HG03159 (cell line): ENCODE measurements at regions not wholly inside any gene's neighbourhood (a gene's known extent, or its start where the extent isn't known, plus 50 kb on each side); places are given as distances from the start of the nearest gene placed in this dataset.
"Not testable (repeated sequence)": the region's sequence is repeated elsewhere in the genome, so short reads cannot be mapped to it uniquely, and the experiment has no call there.

Experiments used
- ATAC-seq: cut with Tn5 transposase; IDR thresholded peaks from one replicate; pipeline ENCODE4 v1.9.1; 2021; ENCODE audit warnings: mild to moderate bottlenecking, moderate library complexity; ENCODE audit not compliant: unreplicated experiment

DNA sequence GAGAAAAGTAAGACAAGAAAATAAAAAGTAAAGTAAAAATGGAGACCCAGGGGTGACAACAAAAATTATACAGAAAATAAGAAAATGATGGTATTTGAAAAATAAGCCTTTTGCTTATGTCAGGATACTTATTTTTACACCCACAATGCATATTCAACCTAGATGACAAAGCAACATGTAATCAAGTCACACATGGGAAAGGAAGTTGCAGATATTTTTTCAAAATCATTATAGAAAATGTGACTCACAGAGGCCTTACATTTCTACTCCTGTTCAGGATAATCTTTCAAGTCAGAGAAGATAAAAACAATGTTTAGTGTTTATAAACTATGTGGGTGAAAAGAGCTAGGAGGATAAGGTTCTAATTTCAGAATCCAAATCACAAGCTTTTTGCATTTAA, 275.3 kb upstream of the UBE2E3 start:
- no peak for ATAC-seq

GRCh38 chr2:180699657-180700361, 280.6 kb upstream of the UBE2E3 start:
- no peak for ATAC-seq

GRCh38 chr2:180698668-180699067, 281.7 kb upstream of the UBE2E3 start:
- ATAC-seq, result no peak

DNA sequence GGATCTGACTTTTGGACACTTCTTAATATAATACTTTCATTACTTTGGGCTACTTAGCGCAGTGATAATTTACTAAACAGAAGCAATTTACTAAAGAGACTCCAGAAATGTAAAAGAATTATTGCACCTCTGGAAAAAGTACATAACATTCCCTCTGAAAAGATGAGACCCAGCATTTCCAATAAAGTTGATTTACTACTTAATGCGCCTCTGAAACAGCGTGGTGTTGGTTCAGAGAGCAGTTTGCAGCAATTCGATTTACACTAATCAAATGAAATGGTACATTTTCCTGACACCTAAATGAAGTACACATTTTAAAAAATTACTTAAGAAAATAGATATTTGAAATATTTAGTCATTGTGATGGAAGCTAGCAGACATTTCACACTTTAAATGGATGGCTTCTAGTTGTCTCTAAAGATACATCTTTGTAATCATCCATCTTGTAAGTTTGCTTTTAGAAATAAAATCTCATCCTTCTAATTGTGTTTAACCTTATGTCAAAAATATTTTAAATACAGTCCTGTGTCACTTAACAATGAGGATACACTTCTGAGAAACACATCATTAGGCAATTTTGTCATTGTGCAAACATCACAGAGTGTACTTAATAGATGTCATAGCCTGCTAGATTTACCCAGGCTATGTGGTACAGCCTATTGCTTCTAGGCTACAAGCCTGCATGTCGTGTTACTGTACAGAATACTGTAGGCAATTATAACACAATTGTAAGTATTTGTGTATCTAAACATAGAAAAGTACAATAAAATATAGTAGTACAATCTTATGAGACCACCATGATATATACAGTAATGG, 284.6 kb upstream of the UBE2E3 start:
- ATAC-seq, result no peak

- ATAC-seq, result no peak
Observed at GRCh38 chr2:180694445-180695421, 285.7 kb upstream of the UBE2E3 start.

DNA sequence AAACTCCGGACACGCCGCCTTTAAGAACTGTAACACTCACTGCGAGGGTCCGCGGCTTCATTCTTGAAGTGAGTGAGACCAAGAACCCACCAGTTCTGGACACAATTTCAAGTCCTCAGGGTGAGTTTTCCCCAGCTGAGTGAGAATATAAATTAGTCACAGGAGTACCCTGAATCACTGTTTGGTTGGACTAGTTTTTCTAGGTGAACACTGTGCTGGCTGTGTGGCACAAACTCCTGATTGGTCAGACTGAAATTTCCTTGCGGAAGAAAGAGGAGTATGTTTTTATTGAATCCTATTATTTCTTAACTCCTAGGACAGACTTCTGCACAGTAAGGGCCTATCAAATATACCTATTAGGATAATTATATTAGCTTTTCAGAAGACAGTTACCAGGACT, 288.1 kb upstream of the UBE2E3 start:
- no peak for ATAC-seq

GRCh38 chr2:180691855-180692223, 288.6 kb upstream of the UBE2E3 start:
- not testable (repeated sequence) for ATAC-seq

DNA sequence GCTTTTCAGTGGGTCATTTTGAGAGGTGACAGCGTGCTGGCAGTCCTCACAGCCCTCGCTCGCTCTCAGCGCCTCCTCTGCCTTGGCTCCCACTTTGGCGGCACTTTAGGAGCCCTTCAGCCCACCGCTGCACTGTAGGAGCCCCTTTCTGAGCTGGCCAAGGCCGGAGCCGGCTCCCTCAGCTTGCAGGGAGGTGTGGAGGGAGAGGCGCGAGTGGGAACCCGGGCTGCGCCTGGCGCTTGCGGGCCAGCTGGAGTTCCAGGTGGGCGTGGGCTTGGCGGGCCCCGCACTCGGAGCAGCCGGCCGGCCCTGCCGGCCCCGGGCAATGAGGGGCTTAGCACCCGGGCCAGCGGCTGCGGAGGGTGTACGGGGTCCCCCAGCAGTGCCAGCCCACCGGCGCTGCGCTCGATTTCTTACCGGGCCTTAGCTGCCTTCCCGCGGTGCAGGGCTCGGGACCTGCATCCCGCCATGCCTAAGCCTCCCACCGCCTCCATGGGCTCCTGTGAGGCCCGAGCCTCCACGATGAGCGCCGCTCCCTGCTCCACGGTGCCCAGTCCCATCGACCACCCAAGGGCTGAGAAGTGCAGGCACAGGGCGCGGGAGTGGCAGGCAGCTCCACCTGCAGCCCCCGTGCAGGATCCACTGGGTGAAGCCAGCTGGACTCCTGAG, 289.1 kb upstream of the UBE2E3 start:
- ATAC-seq, result not testable (repeated sequence)

- no peak for ATAC-seq
Observed at GRCh38 chr2:180690611-180691010, 289.8 kb upstream of the UBE2E3 start.

DNA sequence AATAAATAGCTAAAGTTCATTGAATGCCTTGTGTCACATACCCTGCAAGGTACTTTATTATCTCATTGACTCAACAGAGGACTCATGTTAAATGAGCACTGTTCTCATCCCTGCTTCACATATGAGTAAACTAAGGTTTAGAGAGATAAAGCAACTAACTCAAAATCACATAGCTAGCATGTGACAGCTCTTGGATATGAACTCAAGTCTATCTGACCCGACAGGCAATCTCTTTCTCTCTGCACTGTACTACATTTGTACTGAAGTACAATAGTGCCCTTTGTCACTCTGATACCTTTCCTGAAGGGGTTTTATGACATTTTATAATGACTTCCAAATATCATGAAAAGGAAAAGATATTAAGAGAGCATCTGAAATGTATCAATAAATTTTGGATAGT, 297.5 kb upstream of the UBE2E3 start:
- ATAC-seq, result no peak

DNA sequence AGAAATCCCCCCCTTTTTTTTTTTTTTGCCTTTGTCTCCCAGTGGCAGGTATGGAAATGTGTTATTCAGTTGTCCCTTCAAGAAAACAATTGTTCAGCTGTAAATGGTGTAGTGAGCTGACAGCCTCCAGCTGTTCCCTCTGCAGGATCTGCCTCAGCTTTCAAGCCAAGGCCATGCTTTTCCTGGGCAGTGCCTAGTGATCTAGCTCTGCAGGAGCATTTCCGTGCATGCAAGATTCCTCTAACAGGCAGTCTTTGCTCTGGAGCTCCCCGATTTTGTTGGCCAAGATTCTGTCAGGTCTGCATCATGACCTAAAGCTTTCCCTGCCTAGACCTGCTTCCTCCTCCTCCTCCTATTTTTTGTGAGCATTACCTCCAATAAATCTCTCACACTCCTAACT, 300.7 kb upstream of the UBE2E3 start:
- ATAC-seq, result no peak

DNA sequence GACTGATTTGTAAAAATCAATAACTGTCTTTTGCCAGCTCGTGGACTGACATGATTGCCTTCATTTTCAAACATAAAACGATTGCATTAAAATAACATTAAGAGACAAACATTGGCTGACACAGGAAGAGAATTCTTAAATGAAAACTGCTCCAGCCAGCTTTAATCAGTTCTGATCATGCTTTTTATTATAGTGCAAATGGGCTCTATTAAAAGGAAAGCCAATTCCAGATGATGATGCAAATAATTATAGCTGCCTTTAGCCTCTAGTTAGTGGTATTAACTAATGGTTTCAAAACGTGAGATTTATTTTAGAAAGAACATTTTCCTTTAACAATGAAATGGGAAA, 301.8 kb upstream of the UBE2E3 start:
- ATAC-seq, result no peak

DNA sequence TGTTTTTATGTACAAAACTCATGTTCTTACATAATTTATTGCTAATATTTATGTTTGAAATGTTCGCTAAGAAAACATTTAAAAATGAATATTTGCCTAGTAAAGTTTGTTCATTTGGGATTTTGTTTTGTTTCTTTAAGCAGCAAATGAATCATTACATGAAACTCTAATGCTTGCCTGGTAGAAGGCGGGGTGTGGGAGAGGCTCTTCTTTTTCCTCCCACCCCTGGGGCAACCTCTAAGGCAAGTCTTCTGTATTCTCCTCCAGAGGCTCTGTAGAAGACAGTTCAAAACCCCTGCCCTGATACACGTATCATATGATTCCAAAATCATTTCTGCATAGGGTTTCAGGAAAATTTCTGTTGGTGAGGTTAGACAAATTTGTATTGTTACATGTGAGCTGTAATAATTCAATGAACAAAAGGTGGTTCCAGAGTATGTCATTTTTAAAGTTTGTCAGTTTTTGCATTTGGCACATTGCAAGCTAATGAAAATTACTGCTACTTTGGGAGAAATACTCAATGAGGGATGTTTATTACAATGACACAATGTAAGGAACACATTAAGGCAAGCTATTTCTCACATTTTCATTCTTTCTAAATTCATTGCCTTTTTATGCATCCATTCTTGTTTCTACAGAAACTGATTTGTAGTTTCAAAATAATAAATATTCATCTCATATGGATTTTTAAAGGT, 302.3 kb upstream of the UBE2E3 start:
- ATAC-seq, result no peak

DNA sequence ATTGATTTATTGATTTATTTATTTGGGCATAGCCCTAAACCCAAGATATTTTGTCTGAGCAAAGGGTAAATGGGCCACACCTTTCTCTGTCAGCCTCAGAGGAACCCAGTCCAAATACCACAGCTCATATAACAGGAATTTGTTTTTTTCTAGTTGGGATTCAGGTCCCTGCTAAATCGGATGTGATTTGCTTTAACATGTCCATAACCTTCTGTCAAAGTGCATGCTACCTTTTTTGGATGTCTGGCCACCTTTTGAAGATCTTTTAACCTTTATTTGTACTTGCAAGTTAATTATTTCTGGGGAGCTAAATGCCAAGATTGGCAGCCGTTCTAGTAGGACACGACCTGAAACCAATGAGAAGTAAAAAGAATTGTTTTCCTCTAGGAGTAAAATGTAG, 303.2 kb upstream of the UBE2E3 start:
- ATAC-seq, result no peak

DNA sequence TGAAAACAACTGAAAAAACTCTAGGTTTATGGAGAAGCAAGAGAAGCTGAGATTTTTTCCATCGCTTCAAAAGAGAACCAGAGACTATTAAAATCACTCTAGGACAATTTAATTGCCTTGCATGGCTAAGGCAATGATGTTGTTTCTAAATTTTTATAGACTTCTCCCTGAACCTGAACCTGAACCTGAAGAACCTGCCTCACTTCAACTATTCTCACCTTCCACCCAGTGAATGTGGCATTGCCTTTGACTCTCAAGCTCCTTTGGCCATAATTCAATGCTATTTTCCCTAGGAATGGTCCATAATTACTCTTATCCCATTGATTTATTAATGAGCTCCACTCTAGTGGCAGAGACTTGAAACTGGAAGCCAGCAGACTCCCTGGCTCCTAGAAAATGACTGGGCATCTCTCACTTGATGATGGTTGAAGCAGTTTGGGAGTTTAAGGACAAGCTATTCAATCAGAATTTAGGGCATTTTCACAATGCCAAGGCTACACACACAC, 303.8 kb upstream of the UBE2E3 start:
- no peak for ATAC-seq

GRCh38 chr2:180675170-180675569, 305.2 kb upstream of the UBE2E3 start:
- ATAC-seq, result no peak

DNA sequence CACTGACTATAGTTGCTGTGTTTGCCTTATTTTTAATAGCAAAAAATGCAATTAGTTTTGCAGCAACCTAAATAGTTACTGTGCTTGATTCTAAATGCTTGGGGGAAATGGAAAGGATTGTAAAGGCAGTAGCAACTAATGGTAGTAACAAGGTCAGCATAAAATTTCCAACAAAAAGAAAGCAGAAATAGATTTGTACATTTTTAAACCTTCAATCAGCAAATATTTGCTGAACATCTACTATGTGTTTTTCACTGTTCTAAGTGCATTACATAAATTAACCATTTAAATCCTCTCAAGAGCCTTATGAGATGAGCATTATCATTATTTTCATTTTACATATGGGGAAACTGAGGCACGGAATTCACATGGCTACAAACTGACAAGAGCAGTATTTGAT, 308.0 kb upstream of the UBE2E3 start:
- ATAC-seq, result no peak

DNA sequence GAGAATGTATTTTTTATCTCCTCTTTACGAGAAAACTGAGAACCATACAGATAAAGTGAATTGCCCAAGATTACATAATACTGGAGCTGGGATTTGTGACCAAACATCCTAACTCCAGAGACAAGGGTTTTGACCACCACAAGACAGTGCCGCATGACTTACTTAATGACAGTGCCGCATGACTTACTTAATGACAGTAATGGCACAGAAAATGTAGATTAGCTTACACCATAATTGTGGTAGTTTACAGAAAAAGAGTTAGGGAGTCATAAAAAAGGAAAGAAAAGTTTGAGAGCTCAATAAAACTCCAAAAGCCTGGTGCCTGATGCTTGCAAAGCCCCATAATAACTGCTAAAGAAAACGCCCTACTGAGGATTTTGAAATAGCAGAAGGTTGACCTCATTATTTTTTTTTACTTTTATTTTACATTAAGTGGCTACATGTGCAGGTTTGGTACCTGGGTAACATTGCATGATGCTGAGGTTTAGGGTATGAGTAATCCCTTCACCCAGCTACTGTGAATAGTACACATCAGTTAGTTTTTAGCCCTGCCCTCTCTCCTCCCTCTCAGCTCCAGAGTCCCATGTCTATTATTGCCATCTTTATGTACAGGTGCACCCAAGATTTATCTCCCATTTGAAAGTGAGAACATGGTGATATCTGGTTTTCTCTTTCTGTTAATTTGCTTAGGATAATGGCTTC, 310.0 kb upstream of the UBE2E3 start:
- ATAC-seq, result no peak

- ATAC-seq, result no peak
Observed at GRCh38 chr2:180669016-180669415, 311.4 kb upstream of the UBE2E3 start.
